ENCODE measurements at regions not wholly inside any gene's neighbourhood (a gene's known extent, or its start where the extent isn't known, plus 50 kb on each side); places are given as distances from the start of the nearest gene placed in this dataset.

DNA sequence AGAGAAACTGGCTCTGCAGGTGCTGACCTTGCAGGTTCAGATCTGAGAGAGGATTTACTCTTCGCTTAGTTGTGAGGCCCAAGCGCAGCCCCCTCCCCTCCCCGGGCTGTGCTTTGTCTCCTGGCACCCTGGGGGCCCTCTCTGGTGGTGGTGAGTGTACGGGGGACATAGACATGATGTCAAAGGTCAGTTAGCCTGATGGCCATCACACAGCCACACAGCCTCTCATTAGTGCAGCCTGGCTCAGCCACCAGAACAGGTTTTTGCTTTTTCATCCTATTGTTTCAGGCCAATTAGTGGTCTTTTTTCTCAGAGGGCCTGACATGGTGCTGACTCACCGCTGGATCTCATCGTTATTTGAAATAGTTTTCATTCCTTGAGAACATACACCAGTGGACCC lies 437.9 kb downstream of the AACS start:
- TF ChIP-seq, protein P1, sequence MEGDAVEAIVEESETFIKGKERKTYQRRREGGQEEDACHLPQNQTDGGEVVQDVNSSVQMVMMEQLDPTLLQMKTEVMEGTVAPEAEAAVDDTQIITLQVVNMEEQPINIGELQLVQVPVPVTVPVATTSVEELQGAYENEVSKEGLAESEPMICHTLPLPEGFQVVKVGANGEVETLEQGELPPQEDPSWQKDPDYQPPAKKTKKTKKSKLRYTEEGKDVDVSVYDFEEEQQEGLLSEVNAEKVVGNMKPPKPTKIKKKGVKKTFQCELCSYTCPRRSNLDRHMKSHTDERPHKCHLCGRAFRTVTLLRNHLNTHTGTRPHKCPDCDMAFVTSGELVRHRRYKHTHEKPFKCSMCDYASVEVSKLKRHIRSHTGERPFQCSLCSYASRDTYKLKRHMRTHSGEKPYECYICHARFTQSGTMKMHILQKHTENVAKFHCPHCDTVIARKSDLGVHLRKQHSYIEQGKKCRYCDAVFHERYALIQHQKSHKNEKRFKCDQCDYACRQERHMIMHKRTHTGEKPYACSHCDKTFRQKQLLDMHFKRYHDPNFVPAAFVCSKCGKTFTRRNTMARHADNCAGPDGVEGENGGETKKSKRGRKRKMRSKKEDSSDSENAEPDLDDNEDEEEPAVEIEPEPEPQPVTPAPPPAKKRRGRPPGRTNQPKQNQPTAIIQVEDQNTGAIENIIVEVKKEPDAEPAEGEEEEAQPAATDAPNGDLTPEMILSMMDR (IDR thresholded peaks at IDR 0.05): no peak
- no peak for TF ChIP-seq EZH2 (IDR thresholded peaks at IDR 0.05)
- TF ChIP-seq EZH2phosphoT487 (IDR thresholded peaks at IDR 0.05): no peak
